ENCODE measurements at regions not wholly inside any gene's neighbourhood (a gene's known extent, or its start where the extent isn't known, plus 50 kb on each side); places are given as distances from the start of the nearest gene placed in this dataset.

DNA sequence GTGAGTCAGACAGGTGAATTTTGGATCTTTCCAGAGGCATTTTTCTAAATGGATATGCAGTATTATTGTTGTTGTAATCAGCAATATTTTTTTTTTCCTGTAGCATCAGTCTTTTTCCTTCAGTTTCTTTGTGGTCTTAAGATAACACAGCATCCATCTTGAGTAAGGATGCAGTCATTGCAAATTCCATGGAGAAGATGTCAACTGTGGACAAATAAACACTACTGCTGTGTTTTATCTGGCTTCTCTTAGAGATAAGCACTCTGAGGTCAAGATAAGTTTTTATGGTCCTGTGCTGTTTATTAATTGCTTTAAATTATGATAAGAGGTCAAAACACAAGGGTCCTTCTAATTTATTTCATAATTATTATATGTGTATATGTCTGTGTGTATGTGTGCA lies 1255.7 kb downstream of the ADGRL3 start:
- TF ChIP-seq, protein P1, sequence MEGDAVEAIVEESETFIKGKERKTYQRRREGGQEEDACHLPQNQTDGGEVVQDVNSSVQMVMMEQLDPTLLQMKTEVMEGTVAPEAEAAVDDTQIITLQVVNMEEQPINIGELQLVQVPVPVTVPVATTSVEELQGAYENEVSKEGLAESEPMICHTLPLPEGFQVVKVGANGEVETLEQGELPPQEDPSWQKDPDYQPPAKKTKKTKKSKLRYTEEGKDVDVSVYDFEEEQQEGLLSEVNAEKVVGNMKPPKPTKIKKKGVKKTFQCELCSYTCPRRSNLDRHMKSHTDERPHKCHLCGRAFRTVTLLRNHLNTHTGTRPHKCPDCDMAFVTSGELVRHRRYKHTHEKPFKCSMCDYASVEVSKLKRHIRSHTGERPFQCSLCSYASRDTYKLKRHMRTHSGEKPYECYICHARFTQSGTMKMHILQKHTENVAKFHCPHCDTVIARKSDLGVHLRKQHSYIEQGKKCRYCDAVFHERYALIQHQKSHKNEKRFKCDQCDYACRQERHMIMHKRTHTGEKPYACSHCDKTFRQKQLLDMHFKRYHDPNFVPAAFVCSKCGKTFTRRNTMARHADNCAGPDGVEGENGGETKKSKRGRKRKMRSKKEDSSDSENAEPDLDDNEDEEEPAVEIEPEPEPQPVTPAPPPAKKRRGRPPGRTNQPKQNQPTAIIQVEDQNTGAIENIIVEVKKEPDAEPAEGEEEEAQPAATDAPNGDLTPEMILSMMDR (IDR thresholded peaks at IDR 0.05) = no peak
- no peak for TF ChIP-seq POLR2A (IDR thresholded peaks at IDR 0.05)
- no peak for TF ChIP-seq EP300 (IDR thresholded peaks at IDR 0.05)
- TF ChIP-seq POLR2AphosphoS5 (IDR thresholded peaks at IDR 0.05) = no peak
